ENCODE measurements at regions not wholly inside any gene's neighbourhood (a gene's known extent, or its start where the extent isn't known, plus 50 kb on each side); places are given as distances from the start of the nearest gene placed in this dataset.

DNA sequence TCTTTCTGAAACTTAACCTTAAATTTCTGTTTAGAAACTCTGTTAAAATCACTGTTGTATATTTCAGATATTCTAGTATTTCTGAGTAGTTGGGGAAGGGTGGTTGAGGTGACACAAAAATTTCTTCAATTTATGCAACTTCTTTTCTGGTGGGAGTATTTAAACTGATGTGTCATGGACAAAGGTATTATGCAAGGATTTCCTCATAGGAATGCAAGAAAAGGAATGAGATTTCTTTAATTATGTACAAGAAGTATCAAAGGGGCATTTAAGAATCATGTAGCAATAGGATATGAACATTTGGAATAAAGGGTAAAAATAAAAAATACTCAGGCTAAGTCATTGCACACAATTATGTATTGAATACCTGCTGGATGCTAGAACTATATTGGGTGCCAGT lies 575.8 kb upstream of the KLF12 start:
- no peak overlapping the region for H3K27ac ChIP-seq
- H3K9me3 ChIP-seq: no peaks in the 10 kb centered on the region
- H3K4me1 ChIP-seq (ENCODE audit: insufficient read depth): no peaks in the 10 kb centered on the region
- no peaks in the 10 kb centered on the region for H3K36me3 ChIP-seq
- H3K27me3 ChIP-seq: no peaks in the 10 kb centered on the region
- intact Hi-C loops (cut with DNase I): no loop called here
- TF ChIP-seq, protein P1, sequence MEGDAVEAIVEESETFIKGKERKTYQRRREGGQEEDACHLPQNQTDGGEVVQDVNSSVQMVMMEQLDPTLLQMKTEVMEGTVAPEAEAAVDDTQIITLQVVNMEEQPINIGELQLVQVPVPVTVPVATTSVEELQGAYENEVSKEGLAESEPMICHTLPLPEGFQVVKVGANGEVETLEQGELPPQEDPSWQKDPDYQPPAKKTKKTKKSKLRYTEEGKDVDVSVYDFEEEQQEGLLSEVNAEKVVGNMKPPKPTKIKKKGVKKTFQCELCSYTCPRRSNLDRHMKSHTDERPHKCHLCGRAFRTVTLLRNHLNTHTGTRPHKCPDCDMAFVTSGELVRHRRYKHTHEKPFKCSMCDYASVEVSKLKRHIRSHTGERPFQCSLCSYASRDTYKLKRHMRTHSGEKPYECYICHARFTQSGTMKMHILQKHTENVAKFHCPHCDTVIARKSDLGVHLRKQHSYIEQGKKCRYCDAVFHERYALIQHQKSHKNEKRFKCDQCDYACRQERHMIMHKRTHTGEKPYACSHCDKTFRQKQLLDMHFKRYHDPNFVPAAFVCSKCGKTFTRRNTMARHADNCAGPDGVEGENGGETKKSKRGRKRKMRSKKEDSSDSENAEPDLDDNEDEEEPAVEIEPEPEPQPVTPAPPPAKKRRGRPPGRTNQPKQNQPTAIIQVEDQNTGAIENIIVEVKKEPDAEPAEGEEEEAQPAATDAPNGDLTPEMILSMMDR (IDR thresholded peaks at IDR 0.05): no peak
- TF ChIP-seq POLR2A (IDR thresholded peaks at IDR 0.05) (no peak), EP300 (IDR thresholded peaks at IDR 0.05) (no peak)
- DNase-seq: no peak
- H3K4me3 ChIP-seq: no peak overlapping the region

- H3K27ac ChIP-seq: no peak overlapping the region
- no peaks in the 10 kb centered on the region for H3K4me1 ChIP-seq (ENCODE audit: insufficient read depth)
- TF ChIP-seq POLR2A (IDR thresholded peaks at IDR 0.05) (no peak), EP300 (IDR thresholded peaks at IDR 0.05) (no peak)
- TF ChIP-seq, protein P1 (IDR thresholded peaks at IDR 0.05): no peak
- intact Hi-C loops (cut with DNase I): no loop called here
- 59 to 89% (median 86%) methylated on average over 2 of the region's 2 CpGs for WGBS, 3 donors
- H3K27me3 ChIP-seq: no peaks in the 10 kb centered on the region
- no peaks in the 10 kb centered on the region for H3K36me3 ChIP-seq
- H3K9me3 ChIP-seq: no peaks in the 10 kb centered on the region
- no peak overlapping the region for H3K4me3 ChIP-seq
- DNase-seq: no peak
Observed at GRCh38 chr13:74709226-74709625, 575.0 kb upstream of the KLF12 start.

- intact Hi-C loops (cut with DNase I): no loop called here
- H3K36me3 ChIP-seq: no peaks in the 10 kb centered on the region
- no peaks in the 10 kb centered on the region for H3K4me1 ChIP-seq (ENCODE audit: insufficient read depth)
- TF ChIP-seq, protein P1 (IDR thresholded peaks at IDR 0.05): no peak
- TF ChIP-seq EP300 (IDR thresholded peaks at IDR 0.05) (no peak), POLR2A (IDR thresholded peaks at IDR 0.05) (no peak)
- H3K4me3 ChIP-seq: no peak overlapping the region
- no peak overlapping the region for H3K27ac ChIP-seq
- no peaks in the 10 kb centered on the region for H3K27me3 ChIP-seq
- H3K9me3 ChIP-seq: no peaks in the 10 kb centered on the region
- no peak for DNase-seq
- 49 to 82% (median 58%) methylated on average over 3 of the region's 3 CpGs for WGBS, 3 donors
Observed at GRCh38 chr13:74708629-74709028, 574.4 kb upstream of the KLF12 start.

DNA sequence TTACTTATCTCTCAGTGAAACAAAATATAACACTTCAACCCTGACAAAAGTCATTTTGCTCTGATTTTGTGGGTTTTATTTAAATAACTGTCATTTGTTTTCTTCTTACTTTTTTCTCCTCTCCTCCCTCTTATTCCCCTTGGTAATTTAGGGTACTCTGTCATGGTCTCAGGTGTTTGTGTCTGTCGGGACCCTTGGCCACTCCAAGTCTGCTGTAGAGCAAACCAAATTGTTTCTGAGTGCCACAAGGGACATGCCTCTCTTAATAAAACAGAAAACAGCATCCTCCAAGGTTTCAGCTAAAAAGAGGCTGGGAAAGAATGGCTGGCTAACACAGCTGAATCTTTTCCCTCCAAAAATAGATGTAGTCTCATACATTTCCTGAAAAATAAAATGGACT lies 573.1 kb upstream of the KLF12 start:
- H3K36me3 ChIP-seq: no peaks in the 10 kb centered on the region
- DNase-seq: no peak
- 41 to 63% (median 55%) methylated on average over 1 of the region's 1 CpG for WGBS, 3 donors
- TF ChIP-seq EP300 (IDR thresholded peaks at IDR 0.05) (no peak), POLR2A (IDR thresholded peaks at IDR 0.05) (no peak)
- no peak overlapping the region for H3K27ac ChIP-seq
- H3K4me1 ChIP-seq (ENCODE audit: insufficient read depth): no peaks in the 10 kb centered on the region
- intact Hi-C loops (cut with DNase I): no loop called here
- no peak overlapping the region for H3K4me3 ChIP-seq
- no peaks in the 10 kb centered on the region for H3K27me3 ChIP-seq
- H3K9me3 ChIP-seq: no peaks in the 10 kb centered on the region

- WGBS, 3 donors: 31 to 41% (median 40%) methylated on average over 2 of the region's 2 CpGs
- Histone ChIP-seq H3K27me3 (no peaks in the 10 kb centered on the region), H3K36me3 (no peaks in the 10 kb centered on the region), H3K27ac (no peak overlapping the region), H3K4me3 (no peak overlapping the region), H3K9me3 (peaks cover 0 to 3% of the 10 kb centered on the region in 2 donors), H3K4me1 (ENCODE audit: insufficient read depth) (no peaks in the 10 kb centered on the region)
- TF ChIP-seq, protein P1 (IDR thresholded peaks at IDR 0.05): no peak
- TF ChIP-seq POLR2A (IDR thresholded peaks at IDR 0.05) (no peak), EP300 (IDR thresholded peaks at IDR 0.05) (no peak)
- intact Hi-C loops (cut with DNase I): no loop called here
- no peak for DNase-seq
Observed at GRCh38 chr13:74706801-74707200, 572.6 kb upstream of the KLF12 start.

Measured in ovary (tissue), 7 donors.